HFFc6 (cell line): ENCODE measurements at regions not wholly inside any gene's neighbourhood (a gene's known extent, or its start where the extent isn't known, plus 50 kb on each side); places are given as distances from the start of the nearest gene placed in this dataset.

ENCODE experiments used
- DNase-seq: peaks from one replicate; pipeline ENCODE4 v3.0.0-alpha.2; 2018
- H3K27ac Mint-ChIP-seq: 2 replicates; pipeline ENCODE4 v1.8.0; 2020; ENCODE audit warnings: mild to moderate bottlenecking, mixed read lengths
- H3K27me3 Mint-ChIP-seq: 2 replicates; pipeline ENCODE4 v1.8.0; 2021; ENCODE audit warnings: mild to moderate bottlenecking, moderate library complexity, mixed read lengths; ENCODE audit not compliant: insufficient read depth
- H3K36me3 Mint-ChIP-seq: 2 replicates; pipeline ENCODE4 v1.8.0; 2021; ENCODE audit warnings: low read depth, mixed read lengths
- H3K4me1 Mint-ChIP-seq: 2 replicates; pipeline ENCODE4 v1.8.0; 2020; ENCODE audit warnings: low read depth, mixed read lengths
- H3K4me3 Mint-ChIP-seq: 2 replicates; pipeline ENCODE4 v1.8.0; 2020; ENCODE audit warnings: mild to moderate bottlenecking, moderate library complexity, mixed read lengths
- H3K9me3 Mint-ChIP-seq: 2 replicates; pipeline ENCODE4 v1.8.0; 2020; ENCODE audit warnings: mild to moderate bottlenecking, mixed read lengths
- TF ChIP-seq, protein P1 (sequence below): fragments of 200-600 bp; sonication (generic); IDR thresholded peaks from 2 replicates; pipeline ENCODE4 v1.5.0; 2021; ENCODE audit warnings: antibody characterized with exemption, mild to moderate bottlenecking

DNA sequence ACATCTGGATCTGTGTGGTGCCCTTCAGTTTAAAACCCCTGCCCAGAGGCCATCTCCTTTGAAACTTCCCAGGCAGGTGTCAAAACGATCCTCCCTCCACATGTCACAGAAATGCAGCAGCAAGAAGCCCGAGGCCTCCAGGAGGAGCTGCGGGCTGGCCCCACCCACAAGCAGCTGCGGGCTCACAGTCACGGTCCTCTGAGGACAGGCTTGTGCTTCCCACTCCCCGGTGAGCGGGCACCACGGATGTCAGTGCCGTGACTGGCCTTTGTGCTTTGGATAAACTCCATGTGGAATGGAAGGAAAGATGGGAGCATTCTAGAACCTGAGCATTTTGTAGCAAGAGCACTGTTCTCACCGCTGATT lies 65.8 kb downstream of the SIK1 start:
- Mint-ChIP-seq H3K27me3 (peaks cover 4% of the 10 kb centered on the region; the same call in 1 of the 2 replicates), H3K36me3 (no peaks in the 10 kb centered on the region), H3K4me3 (peak overlapping the region; percentile 86), H3K4me1 (peaks cover 23% of the 10 kb centered on the region), H3K9me3 (no peaks in the 10 kb centered on the region), H3K27ac (peak overlapping the region; percentile 96)
- DNase-seq = peak; percentile 38
- TF ChIP-seq, protein P1, sequence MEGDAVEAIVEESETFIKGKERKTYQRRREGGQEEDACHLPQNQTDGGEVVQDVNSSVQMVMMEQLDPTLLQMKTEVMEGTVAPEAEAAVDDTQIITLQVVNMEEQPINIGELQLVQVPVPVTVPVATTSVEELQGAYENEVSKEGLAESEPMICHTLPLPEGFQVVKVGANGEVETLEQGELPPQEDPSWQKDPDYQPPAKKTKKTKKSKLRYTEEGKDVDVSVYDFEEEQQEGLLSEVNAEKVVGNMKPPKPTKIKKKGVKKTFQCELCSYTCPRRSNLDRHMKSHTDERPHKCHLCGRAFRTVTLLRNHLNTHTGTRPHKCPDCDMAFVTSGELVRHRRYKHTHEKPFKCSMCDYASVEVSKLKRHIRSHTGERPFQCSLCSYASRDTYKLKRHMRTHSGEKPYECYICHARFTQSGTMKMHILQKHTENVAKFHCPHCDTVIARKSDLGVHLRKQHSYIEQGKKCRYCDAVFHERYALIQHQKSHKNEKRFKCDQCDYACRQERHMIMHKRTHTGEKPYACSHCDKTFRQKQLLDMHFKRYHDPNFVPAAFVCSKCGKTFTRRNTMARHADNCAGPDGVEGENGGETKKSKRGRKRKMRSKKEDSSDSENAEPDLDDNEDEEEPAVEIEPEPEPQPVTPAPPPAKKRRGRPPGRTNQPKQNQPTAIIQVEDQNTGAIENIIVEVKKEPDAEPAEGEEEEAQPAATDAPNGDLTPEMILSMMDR = peak; percentile 9; the same call in 1 of the 2 replicates

DNA sequence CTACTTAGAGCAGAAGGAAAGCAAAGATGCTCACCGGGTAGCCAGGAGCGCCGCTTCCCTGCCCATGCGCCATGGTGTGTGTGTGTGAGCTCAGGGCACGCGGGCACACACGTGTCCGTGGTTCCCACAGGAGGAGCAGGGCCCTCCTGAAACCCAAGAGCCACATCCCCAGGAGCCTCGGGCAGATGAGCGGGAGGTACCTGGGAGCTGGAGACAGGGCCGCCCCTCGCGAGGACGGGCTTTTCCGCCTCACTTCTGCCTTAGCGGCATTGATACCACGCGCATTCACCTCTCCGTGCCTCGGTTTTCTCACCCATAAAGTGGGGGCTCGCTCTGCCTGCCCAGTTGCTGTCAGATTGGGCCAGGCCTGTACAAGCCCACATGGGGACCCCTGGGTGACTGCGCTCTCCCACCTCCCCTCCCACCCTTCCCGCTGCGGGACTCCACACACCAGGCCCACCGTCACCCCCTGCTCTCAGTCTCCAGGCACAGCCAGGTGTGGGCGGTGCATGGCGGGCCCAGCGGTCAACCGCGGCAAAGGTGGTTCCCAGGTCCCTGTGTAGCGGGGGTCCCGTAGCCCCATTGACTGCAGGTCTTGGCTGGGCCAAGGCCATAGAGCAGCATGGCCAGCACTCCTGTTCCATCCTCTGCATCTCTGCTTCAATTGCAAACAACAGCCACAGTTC lies 66.3 kb downstream of the SIK1 start:
- H3K27me3 Mint-ChIP-seq = peaks cover 3% of the 10 kb centered on the region; the same call in 1 of the 2 replicates
- peaks cover 23% of the 10 kb centered on the region for H3K4me1 Mint-ChIP-seq
- H3K9me3 Mint-ChIP-seq = no peaks in the 10 kb centered on the region
- H3K36me3 Mint-ChIP-seq = no peaks in the 10 kb centered on the region
- TF ChIP-seq, protein P1 = no peak
- DNase-seq = no peak
- peak overlapping the region; percentile 96 for H3K27ac Mint-ChIP-seq
- H3K4me3 Mint-ChIP-seq = peak overlapping the region; percentile 86

DNA sequence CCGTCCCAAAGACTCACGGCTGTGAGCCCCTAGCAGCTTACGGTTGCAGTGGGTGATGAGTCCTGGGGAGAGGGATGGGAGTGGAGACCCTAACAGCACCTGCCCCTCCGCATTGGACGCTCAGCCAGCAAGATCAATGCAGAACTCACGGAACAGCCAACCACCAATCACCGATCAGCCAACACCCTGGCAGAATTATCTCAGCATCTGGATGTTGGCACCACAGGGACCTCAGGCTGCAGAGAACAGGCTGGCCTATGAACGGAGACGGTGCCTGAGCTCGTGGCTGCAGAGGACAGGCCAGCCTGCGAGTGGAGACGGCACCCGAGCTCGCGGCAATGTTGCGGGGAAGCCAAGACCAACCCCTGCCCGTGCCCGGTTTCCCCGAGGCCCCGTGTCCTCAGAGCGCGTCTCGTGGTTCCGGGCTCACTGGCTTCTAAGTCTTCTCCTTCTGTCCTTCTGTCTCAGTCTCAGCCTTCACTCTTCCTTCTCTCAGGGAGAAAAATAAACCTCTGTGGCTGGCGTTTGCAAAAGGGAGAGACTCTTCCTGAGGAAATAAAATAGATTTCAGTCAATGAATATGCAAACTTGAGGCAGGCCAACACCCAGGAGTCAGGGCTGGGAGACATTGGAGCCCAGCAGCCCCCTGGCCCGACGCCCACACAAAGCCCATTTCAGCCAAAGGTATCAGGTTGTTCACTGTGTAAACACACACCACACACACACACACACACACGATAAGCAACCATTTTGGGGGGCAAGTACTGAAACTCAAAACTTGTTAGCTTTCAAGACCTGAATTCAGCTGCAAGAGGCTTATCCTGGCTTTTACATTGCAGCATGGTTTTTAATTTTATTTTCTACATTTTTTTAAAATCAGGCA lies 67.8 kb downstream of the SIK1 start:
- H3K4me1 Mint-ChIP-seq = peaks cover 23% of the 10 kb centered on the region
- H3K27ac Mint-ChIP-seq = no peak overlapping the region
- TF ChIP-seq, protein P1 = no peak
- H3K27me3 Mint-ChIP-seq = peaks cover 6% of the 10 kb centered on the region
- DNase-seq = no peak
- H3K36me3 Mint-ChIP-seq = no peaks in the 10 kb centered on the region
- H3K9me3 Mint-ChIP-seq = no peaks in the 10 kb centered on the region
- H3K4me3 Mint-ChIP-seq = no peak overlapping the region

DNA sequence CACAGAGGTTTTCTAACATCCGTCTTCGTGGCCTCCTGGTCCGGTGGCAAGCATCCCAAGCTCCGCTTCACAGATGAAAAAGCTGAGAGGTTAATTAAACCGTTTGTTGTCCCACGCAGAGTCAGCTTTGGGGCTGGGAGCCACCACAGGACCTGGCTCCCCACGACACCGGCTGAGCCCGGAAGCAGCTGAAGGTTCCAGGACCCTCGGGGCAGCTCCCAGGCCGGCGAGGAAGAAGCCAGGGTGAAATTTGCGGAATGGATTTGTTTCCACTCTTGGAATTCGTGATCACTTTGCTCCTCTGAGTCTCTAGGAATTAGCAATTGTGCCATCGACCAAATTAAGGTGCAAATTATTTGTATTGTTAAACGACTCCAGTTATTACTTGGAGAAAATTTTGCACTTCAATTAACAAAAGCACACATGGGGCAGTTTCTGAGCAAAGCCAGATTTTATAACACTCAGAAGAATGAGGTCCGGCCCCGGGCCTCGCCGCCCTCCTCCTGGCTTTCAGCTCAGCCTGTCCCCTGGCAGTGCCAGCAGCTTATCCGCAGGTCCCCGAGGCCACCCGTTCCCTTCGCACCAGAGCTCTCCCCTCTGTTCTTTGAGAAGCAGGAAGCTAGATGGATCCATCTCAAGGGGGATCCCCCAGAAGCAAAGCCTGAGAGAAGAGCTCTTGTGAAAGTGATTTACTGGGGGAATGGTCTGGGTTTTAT lies 69.1 kb downstream of the SIK1 start:
- Mint-ChIP-seq H3K27me3 (peaks cover 8% of the 10 kb centered on the region), H3K27ac (no peak overlapping the region), H3K4me3 (no peak overlapping the region), H3K4me1 (peaks cover 22% of the 10 kb centered on the region), H3K9me3 (no peaks in the 10 kb centered on the region), H3K36me3 (no peaks in the 10 kb centered on the region)
- TF ChIP-seq, protein P1 = no peak
- DNase-seq = no peak

DNA sequence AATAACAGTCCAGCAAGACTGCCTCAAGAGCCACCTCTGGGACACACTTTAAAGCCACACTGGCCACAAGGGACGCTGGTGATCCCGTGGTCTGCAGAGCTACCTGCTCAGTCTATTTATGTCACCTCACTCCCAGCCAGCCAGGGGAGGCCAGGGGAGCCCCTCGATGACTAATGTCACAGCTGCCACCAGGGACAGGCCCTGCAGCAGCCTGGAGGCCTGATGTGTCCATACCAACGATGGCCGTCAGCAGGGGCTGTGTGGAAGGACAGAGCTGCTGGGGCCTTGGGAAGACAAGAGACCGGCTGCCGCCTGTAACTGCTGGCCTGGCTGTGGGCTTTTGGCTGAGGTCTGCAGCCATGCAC lies 71.0 kb downstream of the SIK1 start:
- Mint-ChIP-seq H3K27me3 (peaks cover 16% of the 10 kb centered on the region), H3K27ac (no peak overlapping the region), H3K9me3 (no peaks in the 10 kb centered on the region), H3K4me1 (peaks cover 2% of the 10 kb centered on the region), H3K36me3 (no peaks in the 10 kb centered on the region), H3K4me3 (no peak overlapping the region)
- TF ChIP-seq, protein P1 = no peak
- no peak for DNase-seq
